Activated naive CD4-positive, alpha-beta T cell treated with anti-CD3 and anti-CD28 coated beads for 36 hours (primary cell): ENCODE measurements at regions not wholly inside any gene's neighbourhood (a gene's known extent, or its start where the extent isn't known, plus 50 kb on each side); places are given as distances from the start of the nearest gene placed in this dataset.
A peak's percentile ranks its signal among the peaks of the same experiment; 100 is the strongest.
"Not testable (repeated sequence)": the region's sequence is repeated elsewhere in the genome, so short reads cannot be mapped to it uniquely, and the experiment has no call there.

Source experiments
- CTCF ChIA-PET: fragments of 350-600 bp; sonication (Branson Sonifier 250); formaldehyde crosslinking; loops from one replicate; lab custom pipeline; 2021; ENCODE audit warnings: antibody characterized with exemption; lab: Charles Lee
- DNase-seq: peaks from one replicate; pipeline ENCODE4 v3.0.0-alpha.2; 2020
- H3K27ac Mint-ChIP-seq: one replicate; pipeline ENCODE4 v1.8.0; 2021; ENCODE audit warnings: mild to moderate bottlenecking, mixed read lengths
- H3K27me3 Mint-ChIP-seq: one replicate; pipeline ENCODE4 v1.8.0; 2021; ENCODE audit warnings: low read depth, mixed read lengths
- H3K36me3 Mint-ChIP-seq: one replicate; pipeline ENCODE4 v1.8.0; 2021; ENCODE audit warnings: low read depth, mixed read lengths
- H3K4me1 Mint-ChIP-seq: one replicate; pipeline ENCODE4 v1.8.0; 2021; ENCODE audit warnings: low read depth, mixed read lengths
- H3K4me3 Mint-ChIP-seq: one replicate; pipeline ENCODE4 v1.8.0; 2021; ENCODE audit warnings: mild to moderate bottlenecking, moderate library complexity, mixed read lengths
- H3K9me3 Mint-ChIP-seq: one replicate; pipeline ENCODE4 v1.8.0; 2021; ENCODE audit warnings: mixed read lengths
- intact Hi-C: fragments of 100-400 bp; cut with micrococcal nuclease; formaldehyde crosslinking; loops from one replicate; pipeline ENCODE4 v1.15.1; 2023

DNA sequence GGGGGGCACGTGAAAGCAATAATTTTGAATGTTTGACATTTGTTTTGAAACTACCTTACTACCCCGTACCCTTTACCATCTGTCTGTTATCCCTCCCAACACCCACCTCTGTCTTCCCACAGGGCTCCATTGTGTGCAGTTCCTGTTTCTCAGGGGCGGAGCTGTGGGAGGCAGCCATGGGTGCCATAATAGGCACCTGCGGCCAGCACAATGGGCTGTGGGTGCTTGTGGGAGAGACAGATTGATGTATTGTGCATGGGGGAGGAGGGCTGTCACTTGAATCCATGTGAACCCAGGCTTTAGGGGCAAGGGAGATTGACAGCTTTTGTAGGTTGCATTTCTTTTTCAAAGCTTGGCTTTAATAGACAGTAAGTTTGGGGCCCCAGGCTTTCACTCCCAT is 122.6 kb upstream of the CXorf66 start:
- no peak for DNase-seq
- intact Hi-C loops, result no loop called here
- no peaks in the 10 kb centered on the region for H3K4me1 Mint-ChIP-seq
- H3K27ac Mint-ChIP-seq, result no peak overlapping the region
- no peak overlapping the region for H3K4me3 Mint-ChIP-seq
- peaks cover 8% of the 10 kb centered on the region for H3K27me3 Mint-ChIP-seq
- H3K9me3 Mint-ChIP-seq, result no peaks in the 10 kb centered on the region
- CTCF ChIA-PET, result no interaction called here
- no peaks in the 10 kb centered on the region for H3K36me3 Mint-ChIP-seq

DNA sequence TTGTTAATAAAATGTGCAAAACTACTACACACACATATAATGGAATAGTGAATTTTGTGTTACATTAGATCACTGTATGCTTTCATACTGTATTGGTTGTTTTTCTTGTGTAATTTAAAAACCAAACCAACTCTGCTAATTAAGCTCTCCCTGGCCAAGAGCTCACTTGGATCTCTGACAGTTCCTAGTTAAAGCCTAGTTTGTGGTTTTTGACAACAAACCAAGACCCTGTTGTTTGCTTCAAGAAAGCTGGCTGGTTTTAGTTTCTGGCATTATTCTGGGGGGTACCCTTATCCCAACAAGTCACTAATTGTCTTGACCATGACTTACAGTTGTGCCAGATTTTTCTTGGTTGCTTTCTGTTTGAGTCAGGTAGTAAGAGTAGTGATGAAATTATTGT is 121.4 kb upstream of the CXorf66 start:
- Mint-ChIP-seq H3K4me1 (no peaks in the 10 kb centered on the region), H3K27me3 (peaks cover 4% of the 10 kb centered on the region), H3K9me3 (no peaks in the 10 kb centered on the region), H3K27ac (no peak overlapping the region), H3K4me3 (no peak overlapping the region), H3K36me3 (no peaks in the 10 kb centered on the region)
- CTCF ChIA-PET, result no interaction called here
- intact Hi-C loops, result no loop called here
- no peak for DNase-seq

DNA sequence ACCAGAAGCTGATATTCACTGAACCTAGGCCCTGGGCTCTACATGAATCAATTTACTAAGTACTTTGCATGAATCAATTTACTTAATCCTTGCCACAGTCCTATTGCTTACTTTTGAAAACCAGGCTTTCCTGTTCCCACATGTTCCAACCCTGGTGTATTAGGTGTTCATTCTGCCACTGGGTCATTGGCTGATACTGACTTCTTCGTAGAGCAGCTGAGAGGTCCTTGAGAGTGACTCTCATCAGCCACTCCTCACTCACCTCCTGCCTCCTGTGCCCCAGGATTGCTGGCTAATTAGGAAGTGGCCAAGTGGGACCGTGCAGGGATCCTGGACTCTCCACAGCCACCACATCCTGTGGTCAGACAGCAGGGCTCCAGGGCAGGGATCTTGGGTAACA is 109.5 kb upstream of the CXorf66 start:
- intact Hi-C loops, H3K4me3 Mint-ChIP-seq, H3K27me3 Mint-ChIP-seq, H3K9me3 Mint-ChIP-seq, H3K27ac Mint-ChIP-seq, H3K36me3 Mint-ChIP-seq, H3K4me1 Mint-ChIP-seq, CTCF ChIA-PET, DNase-seq: not testable (repeated sequence)

DNA sequence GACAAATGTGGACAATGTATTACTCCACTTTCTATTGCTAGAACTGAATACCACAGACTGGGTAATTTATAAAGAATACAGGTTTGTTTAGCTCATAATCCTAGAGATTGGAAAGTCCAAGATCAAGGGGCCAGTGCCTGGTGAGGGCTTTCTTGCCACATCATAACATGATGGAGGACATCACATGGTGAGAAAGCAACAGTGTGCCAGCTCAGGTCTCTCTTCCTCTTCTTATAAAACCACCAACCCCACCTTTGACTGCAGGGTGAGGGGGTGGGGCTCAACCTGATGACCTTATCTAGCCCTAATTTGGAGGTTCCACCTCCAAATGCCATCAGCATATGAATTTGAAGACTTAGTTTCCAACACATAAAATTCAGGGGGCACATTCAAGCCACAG is 105.7 kb upstream of the CXorf66 start:
- Mint-ChIP-seq H3K4me1 (no peaks in the 10 kb centered on the region), H3K27ac (no peak overlapping the region), H3K27me3 (no peaks in the 10 kb centered on the region), H3K9me3 (no peaks in the 10 kb centered on the region), H3K4me3 (no peak overlapping the region), H3K36me3 (no peaks in the 10 kb centered on the region)
- intact Hi-C loops, result no loop called here
- CTCF ChIA-PET, result no interaction called here
- DNase-seq, result no peak

DNA sequence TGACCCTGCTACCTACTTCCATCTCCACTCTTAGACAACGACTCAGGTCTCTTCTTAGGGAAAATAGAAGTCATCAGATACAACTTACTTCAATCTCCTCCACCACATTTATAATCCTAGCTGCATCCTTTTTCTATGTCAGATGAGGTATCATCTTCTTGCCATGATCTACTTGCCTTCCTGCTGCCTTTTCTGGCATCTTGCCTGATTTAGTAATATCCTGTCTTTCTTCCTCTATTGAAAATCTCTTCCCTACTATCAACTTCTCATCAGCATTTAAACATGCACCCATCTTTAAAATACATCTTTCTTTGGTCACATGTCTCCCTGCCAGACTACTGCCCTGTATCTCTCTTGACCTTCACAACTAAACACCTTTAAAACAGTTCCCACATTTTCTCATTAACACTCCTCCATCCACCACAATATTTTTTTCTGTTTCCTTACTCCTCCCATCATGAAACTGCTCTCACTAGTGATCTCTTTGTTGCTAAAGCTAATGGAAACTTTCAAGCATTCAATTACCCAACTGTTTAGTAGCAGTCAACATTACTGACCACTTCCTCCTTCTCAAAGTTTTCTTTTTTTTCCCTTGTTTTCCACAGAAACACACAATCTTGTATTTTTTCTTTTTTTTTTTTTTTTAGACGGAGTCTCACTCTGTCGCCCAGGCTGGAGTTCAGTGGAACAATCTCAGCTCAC is 100.8 kb upstream of the CXorf66 start:
- intact Hi-C loops, result no loop called here
- no peak for DNase-seq
- no peaks in the 10 kb centered on the region for H3K27me3 Mint-ChIP-seq
- H3K27ac Mint-ChIP-seq, result no peak overlapping the region
- H3K9me3 Mint-ChIP-seq, result no peaks in the 10 kb centered on the region
- no peak overlapping the region for H3K4me3 Mint-ChIP-seq
- CTCF ChIA-PET, result interaction anchor here (1.0 kb wide), 1 partner anchor 75 kb away, joined by 3 read pairs; no protein-coding TSS in a partner anchor
- no peaks in the 10 kb centered on the region for H3K4me1 Mint-ChIP-seq
- no peaks in the 10 kb centered on the region for H3K36me3 Mint-ChIP-seq

DNA sequence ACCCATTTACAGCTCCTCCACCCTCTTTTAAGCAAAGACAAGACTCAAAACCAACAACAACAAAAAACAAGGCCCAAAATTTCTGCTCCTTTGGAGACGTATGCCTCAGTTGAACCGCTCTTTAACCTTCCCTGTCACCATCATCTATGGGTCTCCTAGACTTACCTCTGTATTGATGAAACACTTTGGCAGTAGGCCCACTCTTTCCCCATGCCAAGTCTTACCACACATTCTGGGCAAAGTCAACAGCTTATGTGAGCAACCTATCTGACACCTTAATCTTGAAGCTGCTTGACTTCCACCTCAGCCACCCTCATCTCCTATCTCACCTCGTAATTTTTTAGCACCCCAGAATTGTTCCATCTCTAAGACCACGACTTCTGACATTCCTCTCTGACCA is 99.7 kb upstream of the CXorf66 start:
- H3K4me3 Mint-ChIP-seq, result no peak overlapping the region
- H3K4me1 Mint-ChIP-seq, result no peaks in the 10 kb centered on the region
- intact Hi-C loops, result no loop called here
- H3K9me3 Mint-ChIP-seq, result no peaks in the 10 kb centered on the region
- no peak for DNase-seq
- CTCF ChIA-PET, result no interaction called here
- H3K27ac Mint-ChIP-seq, result no peak overlapping the region
- no peaks in the 10 kb centered on the region for H3K36me3 Mint-ChIP-seq
- H3K27me3 Mint-ChIP-seq, result no peaks in the 10 kb centered on the region

DNA sequence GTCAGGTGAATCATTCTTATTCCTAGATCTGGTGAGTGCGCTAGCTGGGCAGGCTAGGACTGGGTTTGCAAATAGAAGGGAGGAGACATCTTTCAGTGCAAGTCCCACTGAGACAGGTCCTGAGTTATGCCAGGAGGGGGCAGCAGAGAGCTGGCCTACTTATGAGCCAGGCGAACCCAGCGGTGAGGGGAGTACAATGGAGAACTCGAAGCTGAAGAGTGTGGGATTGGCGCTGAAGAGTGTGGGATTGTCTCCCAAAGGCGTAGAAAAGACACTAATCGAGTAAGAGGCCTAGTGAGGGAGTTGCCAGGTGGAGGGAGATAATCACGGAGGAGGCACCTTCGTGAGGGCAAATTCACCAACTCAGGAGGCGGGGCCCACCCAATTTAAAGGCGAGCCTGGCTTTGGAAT is 91.7 kb upstream of the CXorf66 start:
- Mint-ChIP-seq H3K27ac (no peak overlapping the region), H3K27me3 (no peaks in the 10 kb centered on the region), H3K4me3 (no peak overlapping the region), H3K4me1 (peaks cover 2% of the 10 kb centered on the region), H3K36me3 (no peaks in the 10 kb centered on the region), H3K9me3 (no peaks in the 10 kb centered on the region)
- intact Hi-C loops, result loop anchor here (1.0 to 5.0 kb wide), 3 partner anchors 84 to 676 kb away; no protein-coding TSS in a partner anchor
- CTCF ChIA-PET, result interaction anchor here (1.0 to 1.4 kb wide), 2 partner anchors 84 to 88 kb away, joined by 3 to 6 read pairs; no protein-coding TSS in a partner anchor
- DNase-seq, result peak; percentile 69

DNA sequence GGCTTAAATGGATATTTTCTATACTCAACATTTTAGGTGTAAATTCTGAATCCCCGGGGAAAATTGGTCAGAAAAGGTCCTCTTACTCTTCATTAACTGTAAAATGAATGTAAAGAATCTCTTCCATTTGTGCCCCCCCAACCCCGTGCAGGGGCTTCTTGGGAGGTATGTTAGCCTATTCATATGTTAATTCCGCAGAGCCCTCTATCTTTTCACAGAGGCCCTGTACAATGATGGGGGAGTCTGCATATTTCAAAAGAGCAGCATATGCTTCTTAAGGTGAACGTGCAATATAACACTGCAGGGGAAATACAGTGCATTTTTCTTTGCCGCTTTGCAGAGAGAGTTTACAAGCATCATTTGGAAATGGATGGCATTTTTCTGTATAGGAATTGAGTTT is 88.5 kb upstream of the CXorf66 start:
- no peak overlapping the region for H3K4me3 Mint-ChIP-seq
- CTCF ChIA-PET, result no interaction called here
- intact Hi-C loops, result no loop called here
- H3K36me3 Mint-ChIP-seq, result no peaks in the 10 kb centered on the region
- H3K27ac Mint-ChIP-seq, result no peak overlapping the region
- H3K27me3 Mint-ChIP-seq, result no peaks in the 10 kb centered on the region
- no peak for DNase-seq
- H3K9me3 Mint-ChIP-seq, result no peaks in the 10 kb centered on the region
- peaks cover 2% of the 10 kb centered on the region for H3K4me1 Mint-ChIP-seq

DNA sequence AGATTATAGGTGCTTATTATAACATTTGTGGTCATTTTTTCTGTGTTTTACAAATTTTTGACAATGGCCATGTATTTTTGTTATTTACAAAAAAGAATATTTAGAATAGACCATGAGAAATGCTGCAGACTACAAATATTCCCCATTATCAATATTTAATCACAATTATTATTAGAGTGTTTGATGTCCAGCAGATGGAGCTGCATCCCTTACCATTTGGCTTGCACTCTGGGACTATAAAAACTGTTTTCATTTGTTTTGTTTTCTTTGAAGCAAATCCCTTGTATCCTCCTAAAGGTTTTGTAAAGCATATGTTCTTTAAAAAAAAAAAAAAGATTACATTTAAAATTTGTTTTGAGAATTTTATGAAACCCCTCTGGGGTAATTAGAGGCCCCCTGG is 85.6 kb upstream of the CXorf66 start:
- no peaks in the 10 kb centered on the region for H3K36me3 Mint-ChIP-seq
- no peak overlapping the region for H3K27ac Mint-ChIP-seq
- H3K9me3 Mint-ChIP-seq, result no peaks in the 10 kb centered on the region
- no peak overlapping the region for H3K4me3 Mint-ChIP-seq
- no peaks in the 10 kb centered on the region for H3K4me1 Mint-ChIP-seq
- CTCF ChIA-PET, result interaction anchor here (0.6 to 0.8 kb wide), 2 partner anchors 30 to 155 kb away, joined by 4 to 5 read pairs; no protein-coding TSS in a partner anchor
- H3K27me3 Mint-ChIP-seq, result no peaks in the 10 kb centered on the region
- DNase-seq, result no peak
- intact Hi-C loops, result no loop called here

DNA sequence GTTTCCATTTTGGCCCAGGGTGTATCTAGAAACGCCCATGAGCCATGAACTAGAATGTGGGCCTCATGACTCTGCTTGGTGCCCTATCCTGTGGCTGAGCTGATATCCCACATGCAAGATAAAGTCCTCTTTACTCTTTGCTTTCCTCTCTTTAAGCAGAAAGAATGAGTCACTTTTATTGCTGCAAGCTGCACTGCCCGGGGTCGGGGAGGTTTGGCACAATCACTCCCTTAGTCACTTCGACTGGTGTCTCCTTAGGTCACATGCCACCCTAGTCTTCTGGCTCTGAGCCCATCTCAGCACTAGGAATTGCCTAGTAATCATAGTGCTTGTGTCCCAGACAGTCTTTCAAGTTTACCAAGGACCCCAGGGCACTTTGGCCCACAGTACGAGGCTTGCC is 75.1 kb upstream of the CXorf66 start:
- DNase-seq, result no peak
- H3K27ac Mint-ChIP-seq, result no peak overlapping the region
- no peaks in the 10 kb centered on the region for H3K4me1 Mint-ChIP-seq

DNA sequence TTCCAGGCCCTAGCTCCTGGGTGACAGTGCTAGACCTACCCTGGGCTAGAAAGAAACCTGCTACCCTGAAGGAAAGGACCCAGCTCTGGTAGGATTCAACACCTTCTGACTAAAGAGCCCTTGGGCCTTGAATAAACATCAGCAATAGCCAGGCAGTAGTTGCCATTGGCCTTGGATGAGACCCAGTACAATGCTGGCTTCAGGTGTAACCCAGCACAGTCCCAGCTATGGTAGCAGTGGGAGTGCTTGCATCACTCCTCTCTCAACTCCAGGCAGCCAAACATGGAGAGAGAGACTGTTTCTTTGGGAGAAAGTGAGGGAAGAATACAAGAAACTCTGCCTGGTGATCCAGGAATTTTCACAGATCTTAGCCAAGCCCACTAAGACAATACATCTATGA is 73.5 kb upstream of the CXorf66 start:
- CTCF ChIA-PET, result no interaction called here
- Mint-ChIP-seq H3K27me3 (peaks cover 4% of the 10 kb centered on the region), H3K36me3 (no peaks in the 10 kb centered on the region), H3K4me3 (no peak overlapping the region), H3K9me3 (peaks cover 1% of the 10 kb centered on the region), H3K4me1 (no peaks in the 10 kb centered on the region), H3K27ac (no peak overlapping the region)
- intact Hi-C loops, result no loop called here
- DNase-seq, result no peak

More for the DNA sequence above, 75.1 kb upstream of the CXorf66 start:
- H3K27me3 Mint-ChIP-seq, result peaks cover 4% of the 10 kb centered on the region
- CTCF ChIA-PET, result no interaction called here
- intact Hi-C loops, result no loop called here
- no peak overlapping the region for H3K4me3 Mint-ChIP-seq
- peaks cover 1% of the 10 kb centered on the region for H3K9me3 Mint-ChIP-seq
- H3K36me3 Mint-ChIP-seq, result no peaks in the 10 kb centered on the region

DNA sequence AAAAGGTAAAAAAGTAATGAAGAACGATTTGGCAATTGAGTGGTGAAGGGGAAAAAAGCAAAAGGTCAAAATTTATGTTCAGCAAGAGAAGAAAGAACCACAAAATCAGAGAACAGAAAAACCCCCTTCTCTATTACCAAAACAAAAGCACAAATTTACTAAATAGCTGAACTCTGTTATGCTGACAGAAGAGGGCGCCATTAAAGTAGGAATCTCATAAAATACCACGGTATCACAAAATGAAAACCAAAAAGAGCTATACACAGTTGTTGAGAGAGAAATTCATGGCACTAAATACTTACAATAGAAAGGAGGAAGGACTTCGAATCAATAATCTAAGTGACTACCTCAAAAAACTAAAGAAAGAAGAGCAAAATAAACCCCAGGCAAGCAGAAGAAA is 69.6 kb upstream of the CXorf66 start:
- no peaks in the 10 kb centered on the region for H3K4me1 Mint-ChIP-seq
- no peak overlapping the region for H3K4me3 Mint-ChIP-seq
- no peaks in the 10 kb centered on the region for H3K36me3 Mint-ChIP-seq
- intact Hi-C loops, result no loop called here
- peaks cover 1% of the 10 kb centered on the region for H3K9me3 Mint-ChIP-seq
- H3K27ac Mint-ChIP-seq, result no peak overlapping the region
- CTCF ChIA-PET, result interaction anchor here (0.9 kb wide), 1 partner anchor 18 kb away, joined by 3 read pairs; no protein-coding TSS in a partner anchor
- DNase-seq, result no peak
- H3K27me3 Mint-ChIP-seq, result peaks cover 4% of the 10 kb centered on the region

DNA sequence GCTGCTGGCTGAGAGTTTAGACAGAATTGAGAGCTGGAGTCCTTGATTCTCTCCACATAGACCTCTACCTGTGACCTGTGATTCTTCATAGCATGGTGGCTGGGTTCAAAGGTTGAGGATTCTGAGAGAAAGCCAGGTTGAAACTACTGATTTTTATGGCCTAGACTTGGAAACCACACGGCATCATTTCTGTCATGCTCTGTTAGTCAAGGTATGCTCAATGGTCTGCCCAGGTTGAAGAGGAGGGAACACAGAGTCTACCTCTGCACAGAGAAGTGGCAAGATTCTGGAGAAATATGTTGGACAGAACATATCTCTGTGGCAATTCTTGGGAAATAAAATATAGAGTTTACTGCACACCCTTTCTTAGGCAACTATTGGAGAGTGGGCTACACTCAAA is 57.2 kb upstream of the CXorf66 start:
- DNase-seq, result no peak
- H3K9me3 Mint-ChIP-seq, result no peaks in the 10 kb centered on the region
- H3K4me3 Mint-ChIP-seq, result no peak overlapping the region
- H3K27me3 Mint-ChIP-seq, result no peaks in the 10 kb centered on the region
- H3K4me1 Mint-ChIP-seq, result no peaks in the 10 kb centered on the region
- CTCF ChIA-PET, result no interaction called here
- H3K27ac Mint-ChIP-seq, result no peak overlapping the region
- H3K36me3 Mint-ChIP-seq, result no peaks in the 10 kb centered on the region
- intact Hi-C loops, result no loop called here
